Activated CD8-positive, alpha-beta memory T cell treated with anti-CD3 and anti-CD28 coated beads, Interleukin-2, amount 50 U/mL, for 1 hour (primary cell): ENCODE measurements at regions not wholly inside any gene's neighbourhood (a gene's known extent, or its start where the extent isn't known, plus 50 kb on each side); places are given as distances from the start of the nearest gene placed in this dataset.
"Not testable (repeated sequence)": the region's sequence is repeated elsewhere in the genome, so short reads cannot be mapped to it uniquely, and the experiment has no call there.

ENCODE experiments used
- DNase-seq: peaks from one replicate; pipeline ENCODE4 v3.0.0-alpha.2; 2020; ENCODE audit errors: extremely low read depth

- not testable (repeated sequence) for DNase-seq
These were observed 109.3 kb downstream of the GTF2IRD2B start for GRCh38 chr7:75201606-75202079.

GRCh38 chr7:75205367-75206085, 113.1 kb downstream of the GTF2IRD2B start:
- DNase-seq = not testable (repeated sequence)

GRCh38 chr7:75215460-75215859, 123.1 kb downstream of the GTF2IRD2B start:
- not testable (repeated sequence) for DNase-seq

- DNase-seq = not testable (repeated sequence)
These were observed 124.6 kb downstream of the GTF2IRD2B start for GRCh38 chr7:75216963-75217362.

- not testable (repeated sequence) for DNase-seq
These were observed 133.7 kb downstream of the GTF2IRD2B start for GRCh38 chr7:75226102-75226501.

GRCh38 chr7:75229558-75229957, 137.2 kb downstream of the GTF2IRD2B start:
- DNase-seq = not testable (repeated sequence)

- not testable (repeated sequence) for DNase-seq
These were observed 138.2 kb downstream of the GTF2IRD2B start for GRCh38 chr7:75230558-75230957.

GRCh38 chr7:75235092-75235826, 142.9 kb downstream of the GTF2IRD2B start:
- DNase-seq = not testable (repeated sequence)

GRCh38 chr7:75235827-75236167, 143.4 kb downstream of the GTF2IRD2B start:
- DNase-seq = not testable (repeated sequence)

GRCh38 chr7:75237255-75238187, 145.1 kb downstream of the GTF2IRD2B start:
- peak; percentile 33 for DNase-seq

- DNase-seq = not testable (repeated sequence)
These were observed 145.9 kb downstream of the GTF2IRD2B start for GRCh38 chr7:75238309-75238708.

- DNase-seq = not testable (repeated sequence)
These were observed 151.2 kb downstream of the GTF2IRD2B start for GRCh38 chr7:75243638-75244037.

- DNase-seq = not testable (repeated sequence)
These were observed 147.2 kb upstream of the TRIM73 start for GRCh38 chr7:75248216-75248615.

- not testable (repeated sequence) for DNase-seq
These were observed 141.2 kb upstream of the TRIM73 start for GRCh38 chr7:75254238-75254637.

- DNase-seq = not testable (repeated sequence)
These were observed 138.0 kb upstream of the TRIM73 start for GRCh38 chr7:75257442-75257841.

GRCh38 chr7:75259454-75260003, 135.9 kb upstream of the TRIM73 start:
- not testable (repeated sequence) for DNase-seq

- DNase-seq = not testable (repeated sequence)
These were observed 133.8 kb upstream of the TRIM73 start for GRCh38 chr7:75261660-75262059.

- not testable (repeated sequence) for DNase-seq
These were observed 127.3 kb upstream of the TRIM73 start for GRCh38 chr7:75268158-75268557.

- DNase-seq = not testable (repeated sequence)
These were observed 126.3 kb upstream of the TRIM73 start for GRCh38 chr7:75269159-75269558.

- not testable (repeated sequence) for DNase-seq
These were observed 121.3 kb upstream of the TRIM73 start for GRCh38 chr7:75274114-75274513.
